OCI-LY3 (cell line): ENCODE measurements at regions not wholly inside any gene's neighbourhood (a gene's known extent, or its start where the extent isn't known, plus 50 kb on each side); places are given as distances from the start of the nearest gene placed in this dataset.

Source experiments
- EZH2phosphoT487 ChIP-seq: fragments of 200-600 bp; shearing (Covaris generic); IDR thresholded peaks from 2 replicates; pipeline ENCODE4 v1.6.1; 2018; ENCODE audit warnings: antibody characterized with exemption, mixed run types, low read depth
- TF ChIP-seq, protein P1 (sequence below): fragments of 200-600, 300-600 bp; sonication (generic); IDR thresholded peaks from 2 replicates; pipeline ENCODE4 v1.5.1; 2014; ENCODE audit warnings: antibody characterized with exemption, low read length, low read depth

DNA sequence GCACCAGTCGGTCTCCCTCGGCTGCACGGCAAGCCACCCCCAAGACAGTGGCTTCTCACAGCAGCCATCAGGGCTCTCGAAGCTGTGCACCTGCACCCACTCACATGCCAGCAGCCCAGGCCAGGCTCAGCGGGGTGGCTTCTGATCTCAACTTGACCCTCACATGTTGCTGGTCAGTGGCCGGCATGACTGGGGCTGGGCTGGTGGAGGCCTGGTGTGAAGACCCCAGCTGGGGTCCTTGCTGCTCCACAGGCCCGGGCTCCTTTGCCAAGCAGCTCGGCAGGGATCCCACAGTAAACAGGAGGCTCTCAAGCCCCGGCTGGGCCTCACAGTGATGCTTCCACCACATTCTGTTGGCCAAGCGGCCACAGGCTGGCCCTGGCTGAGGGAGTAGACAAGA lies 128.2 kb downstream of the BRD1 start:
- TF ChIP-seq, protein P1, sequence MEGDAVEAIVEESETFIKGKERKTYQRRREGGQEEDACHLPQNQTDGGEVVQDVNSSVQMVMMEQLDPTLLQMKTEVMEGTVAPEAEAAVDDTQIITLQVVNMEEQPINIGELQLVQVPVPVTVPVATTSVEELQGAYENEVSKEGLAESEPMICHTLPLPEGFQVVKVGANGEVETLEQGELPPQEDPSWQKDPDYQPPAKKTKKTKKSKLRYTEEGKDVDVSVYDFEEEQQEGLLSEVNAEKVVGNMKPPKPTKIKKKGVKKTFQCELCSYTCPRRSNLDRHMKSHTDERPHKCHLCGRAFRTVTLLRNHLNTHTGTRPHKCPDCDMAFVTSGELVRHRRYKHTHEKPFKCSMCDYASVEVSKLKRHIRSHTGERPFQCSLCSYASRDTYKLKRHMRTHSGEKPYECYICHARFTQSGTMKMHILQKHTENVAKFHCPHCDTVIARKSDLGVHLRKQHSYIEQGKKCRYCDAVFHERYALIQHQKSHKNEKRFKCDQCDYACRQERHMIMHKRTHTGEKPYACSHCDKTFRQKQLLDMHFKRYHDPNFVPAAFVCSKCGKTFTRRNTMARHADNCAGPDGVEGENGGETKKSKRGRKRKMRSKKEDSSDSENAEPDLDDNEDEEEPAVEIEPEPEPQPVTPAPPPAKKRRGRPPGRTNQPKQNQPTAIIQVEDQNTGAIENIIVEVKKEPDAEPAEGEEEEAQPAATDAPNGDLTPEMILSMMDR: no peak
- no peak for TF ChIP-seq EZH2phosphoT487
